ENCODE measurements at regions not wholly inside any gene's neighbourhood (a gene's known extent, or its start where the extent isn't known, plus 50 kb on each side); places are given as distances from the start of the nearest gene placed in this dataset.

DNA sequence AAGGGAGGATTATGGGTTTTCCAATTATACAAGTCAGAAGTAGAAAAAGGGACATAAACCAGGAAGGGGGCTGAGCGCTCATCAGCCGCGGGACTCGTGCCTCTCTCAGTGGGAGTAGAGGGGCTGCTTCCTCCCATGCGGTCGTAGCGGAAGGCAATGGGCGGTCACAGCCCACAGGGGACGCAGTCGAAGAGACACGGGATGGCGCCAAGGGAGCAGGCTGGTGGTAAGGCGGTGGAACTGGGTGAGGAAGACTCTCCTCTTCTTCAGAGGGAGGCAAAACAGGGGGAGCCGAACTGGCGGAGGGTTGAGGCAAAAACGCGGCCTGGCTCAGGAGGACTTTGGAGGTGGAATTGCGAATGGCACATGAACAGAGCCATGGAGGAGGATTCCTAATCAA, 677.7 kb downstream of the TMEM121 start:
- Histone ChIP-seq H3K27me3 (ENCODE audit: insufficient read depth, low read depth, severe bottlenecking) (peaks cover 69% of the 10 kb centered on the region), H3K4me3 (ENCODE audit: low read depth, low read length) (no peak overlapping the region), H3K9me3 (ENCODE audit: severe bottlenecking) (no peaks in the 10 kb centered on the region), H3K27ac (no peak overlapping the region), H3K36me3 (no peaks in the 10 kb centered on the region)
- no peak for DNase-seq
- TF ChIP-seq, protein P1, sequence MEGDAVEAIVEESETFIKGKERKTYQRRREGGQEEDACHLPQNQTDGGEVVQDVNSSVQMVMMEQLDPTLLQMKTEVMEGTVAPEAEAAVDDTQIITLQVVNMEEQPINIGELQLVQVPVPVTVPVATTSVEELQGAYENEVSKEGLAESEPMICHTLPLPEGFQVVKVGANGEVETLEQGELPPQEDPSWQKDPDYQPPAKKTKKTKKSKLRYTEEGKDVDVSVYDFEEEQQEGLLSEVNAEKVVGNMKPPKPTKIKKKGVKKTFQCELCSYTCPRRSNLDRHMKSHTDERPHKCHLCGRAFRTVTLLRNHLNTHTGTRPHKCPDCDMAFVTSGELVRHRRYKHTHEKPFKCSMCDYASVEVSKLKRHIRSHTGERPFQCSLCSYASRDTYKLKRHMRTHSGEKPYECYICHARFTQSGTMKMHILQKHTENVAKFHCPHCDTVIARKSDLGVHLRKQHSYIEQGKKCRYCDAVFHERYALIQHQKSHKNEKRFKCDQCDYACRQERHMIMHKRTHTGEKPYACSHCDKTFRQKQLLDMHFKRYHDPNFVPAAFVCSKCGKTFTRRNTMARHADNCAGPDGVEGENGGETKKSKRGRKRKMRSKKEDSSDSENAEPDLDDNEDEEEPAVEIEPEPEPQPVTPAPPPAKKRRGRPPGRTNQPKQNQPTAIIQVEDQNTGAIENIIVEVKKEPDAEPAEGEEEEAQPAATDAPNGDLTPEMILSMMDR (IDR thresholded peaks at IDR 0.05; ENCODE audit: low read depth, low read length), result no peak

DNA sequence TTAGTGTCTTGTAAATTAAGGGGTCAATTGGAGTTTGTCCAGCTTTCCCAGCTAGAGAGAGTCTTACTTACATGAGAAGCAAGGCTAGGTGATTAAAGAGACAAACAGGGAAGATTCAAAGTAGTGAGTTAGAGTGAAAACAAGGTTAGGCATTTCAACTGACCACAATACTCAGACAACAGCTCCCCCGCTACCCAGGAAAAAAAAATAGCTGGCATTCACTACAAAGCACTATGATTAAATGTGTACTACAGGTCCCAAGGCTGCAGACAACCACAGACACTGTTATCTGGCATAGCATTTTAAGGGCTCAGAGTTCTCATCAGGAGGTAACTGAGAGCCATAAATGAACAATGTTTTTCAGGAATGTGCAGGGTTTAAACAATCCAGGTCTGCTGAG, 680.9 kb downstream of the TMEM121 start:
- Histone ChIP-seq H3K36me3 (no peaks in the 10 kb centered on the region), H3K27me3 (ENCODE audit: insufficient read depth, low read depth, severe bottlenecking) (peaks cover 74% of the 10 kb centered on the region), H3K27ac (no peak overlapping the region), H3K9me3 (ENCODE audit: severe bottlenecking) (no peaks in the 10 kb centered on the region), H3K4me3 (ENCODE audit: low read depth, low read length) (no peak overlapping the region)
- DNase-seq, result no peak
- TF ChIP-seq, protein P1 (IDR thresholded peaks at IDR 0.05; ENCODE audit: low read depth, low read length), result no peak

DNA sequence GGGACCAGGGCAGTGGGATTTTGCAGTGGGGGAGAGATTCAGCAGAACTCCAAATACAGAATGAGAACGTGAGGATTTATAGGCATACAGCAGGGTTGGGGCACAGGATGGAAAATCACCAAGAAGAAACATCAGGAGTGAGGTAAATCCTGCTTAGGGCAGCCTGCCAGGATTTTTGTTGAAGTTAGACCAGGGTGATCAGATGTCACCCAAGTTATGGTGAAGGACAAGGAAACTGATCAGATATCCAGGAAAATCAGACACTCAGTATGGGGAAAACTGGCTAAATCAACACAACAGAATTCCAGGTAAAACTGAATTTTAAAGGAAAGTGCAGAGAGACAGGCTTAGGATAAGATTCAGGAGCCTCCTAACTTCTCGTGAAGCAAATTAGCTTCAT, 682.4 kb downstream of the TMEM121 start:
- H3K27ac ChIP-seq, result no peak overlapping the region
- TF ChIP-seq, protein P1 (IDR thresholded peaks at IDR 0.05; ENCODE audit: low read depth, low read length), result no peak
- no peaks in the 10 kb centered on the region for H3K36me3 ChIP-seq
- no peak overlapping the region for H3K4me3 ChIP-seq (ENCODE audit: low read depth, low read length)
- no peak for DNase-seq
- no peaks in the 10 kb centered on the region for H3K9me3 ChIP-seq (ENCODE audit: severe bottlenecking)
- H3K27me3 ChIP-seq (ENCODE audit: insufficient read depth, low read depth, severe bottlenecking), result peaks cover 71% of the 10 kb centered on the region

DNA sequence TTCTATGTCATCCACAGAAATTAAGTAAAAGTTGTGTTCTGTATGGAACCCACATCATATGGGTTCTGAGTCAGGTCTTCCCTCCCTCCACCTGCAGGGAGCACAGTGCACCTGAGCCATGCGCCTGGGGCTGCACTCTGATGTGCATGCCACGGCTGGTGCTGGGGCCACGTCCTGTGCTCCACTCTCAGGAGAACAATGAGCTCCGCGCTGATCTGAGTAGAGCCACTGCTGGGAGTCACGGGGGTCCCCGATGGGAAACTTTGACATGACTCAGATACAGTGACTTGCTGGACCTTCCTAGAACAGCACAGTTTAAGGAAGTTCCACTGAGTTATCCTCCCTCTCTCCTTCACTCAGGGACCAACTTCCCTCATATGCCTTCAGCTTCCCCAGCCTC, 683.4 kb downstream of the TMEM121 start:
- H3K9me3 ChIP-seq (ENCODE audit: severe bottlenecking), result no peaks in the 10 kb centered on the region
- TF ChIP-seq, protein P1 (IDR thresholded peaks at IDR 0.05; ENCODE audit: low read depth, low read length), result no peak
- H3K27ac ChIP-seq, result no peak overlapping the region
- no peak for DNase-seq
- no peak overlapping the region for H3K4me3 ChIP-seq (ENCODE audit: low read depth, low read length)
- peaks cover 62% of the 10 kb centered on the region for H3K27me3 ChIP-seq (ENCODE audit: insufficient read depth, low read depth, severe bottlenecking)
- H3K36me3 ChIP-seq, result no peaks in the 10 kb centered on the region

DNA sequence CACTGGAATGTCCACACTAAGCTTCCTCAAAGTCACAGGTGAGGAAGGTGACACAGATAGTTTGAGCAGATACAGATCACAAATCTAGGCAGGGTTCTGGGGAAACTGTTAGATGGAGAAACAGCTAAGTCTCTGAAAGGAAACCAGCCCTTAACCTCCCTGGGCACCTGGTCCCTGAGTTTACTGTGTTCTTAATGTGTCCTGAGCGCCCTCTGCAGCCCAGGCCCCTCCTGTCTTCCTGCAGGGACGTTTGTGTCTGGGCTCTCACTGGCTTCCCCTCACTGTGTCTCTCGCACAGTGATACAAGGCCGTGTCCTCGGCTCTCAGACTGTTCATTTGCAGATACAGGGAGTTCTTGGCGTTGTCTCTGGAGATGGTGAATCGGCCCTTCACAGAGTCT, 684.3 kb downstream of the TMEM121 start:
- no peak overlapping the region for H3K4me3 ChIP-seq (ENCODE audit: low read depth, low read length)
- H3K27me3 ChIP-seq (ENCODE audit: insufficient read depth, low read depth, severe bottlenecking), result peaks cover 58% of the 10 kb centered on the region
- no peaks in the 10 kb centered on the region for H3K36me3 ChIP-seq
- no peak for DNase-seq
- TF ChIP-seq, protein P1 (IDR thresholded peaks at IDR 0.05; ENCODE audit: low read depth, low read length), result no peak; the same call in 1 of the 2 replicates
- no peaks in the 10 kb centered on the region for H3K9me3 ChIP-seq (ENCODE audit: severe bottlenecking)
- H3K27ac ChIP-seq, result no peak overlapping the region

DNA sequence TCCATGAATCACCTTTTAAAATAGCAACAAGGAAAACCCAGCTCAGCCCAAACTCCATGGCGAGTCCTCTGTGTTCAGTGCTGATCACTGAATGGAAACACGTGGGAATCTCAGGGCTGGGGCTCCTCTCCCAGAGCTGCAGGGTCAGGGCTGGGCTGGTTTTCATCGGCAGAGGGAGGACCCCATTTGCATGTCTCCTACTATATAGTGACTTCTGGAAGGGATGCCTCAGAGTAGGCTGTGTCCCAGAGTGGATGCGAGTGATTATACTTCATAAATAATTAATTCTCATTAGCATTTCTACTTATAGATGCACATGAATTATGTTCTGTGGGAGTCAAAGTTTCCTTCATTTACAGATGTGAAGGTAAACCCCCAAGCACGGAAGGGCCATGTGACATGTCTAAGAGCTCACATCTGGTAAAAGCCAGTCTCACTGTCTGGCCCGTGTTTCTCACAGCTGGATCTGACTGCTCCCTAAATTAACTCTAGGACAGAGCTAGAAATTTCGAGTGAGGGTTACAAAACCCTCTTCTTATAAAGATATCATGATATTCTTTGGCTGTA, 685.0 kb downstream of the TMEM121 start:
- Histone ChIP-seq H3K27me3 (ENCODE audit: insufficient read depth, low read depth, severe bottlenecking) (peaks cover 54% of the 10 kb centered on the region), H3K27ac (no peak overlapping the region), H3K9me3 (ENCODE audit: severe bottlenecking) (no peaks in the 10 kb centered on the region), H3K36me3 (no peaks in the 10 kb centered on the region), H3K4me3 (ENCODE audit: low read depth, low read length) (no peak overlapping the region)
- TF ChIP-seq, protein P1 (IDR thresholded peaks at IDR 0.05; ENCODE audit: low read depth, low read length), result no peak
- no peak for DNase-seq
